ENCODE measurements at regions not wholly inside any gene's neighbourhood (a gene's known extent, or its start where the extent isn't known, plus 50 kb on each side); places are given as distances from the start of the nearest gene placed in this dataset.

GRCh38 chr2:2575870-2576386 is 244.9 kb upstream of the MYT1L start:
- Histone ChIP-seq H3K27me3 (no peaks in the 10 kb centered on the region), H3K4me1 (peaks cover 7% of the 10 kb centered on the region), H3K4me3 (no peak overlapping the region), H3K36me3 (replicated peaks in 1 of 2; ENCODE audit: insufficient read depth in 1 of 2, low read depth in 2 of 2) (no peaks in the 10 kb centered on the region), H3K9me3 (no peaks in the 10 kb centered on the region), H3K27ac (no peak overlapping the region)
- no peak for TF ChIP-seq POLR2A (IDR thresholded peaks at IDR 0.05)
- TF ChIP-seq CTCF (IDR thresholded peaks at IDR 0.05): no peak
- ATAC-seq: no peak
- DNase-seq: no peak
- WGBS, 2 donors: 83 to 93% methylated on average over 2 to 5 of the region's 5 CpGs
- intact Hi-C loops (cut with DNase I): no loop called here

- intact Hi-C loops (cut with DNase I): no loop called here
- Histone ChIP-seq H3K4me3 (no peak overlapping the region), H3K9me3 (no peaks in the 10 kb centered on the region), H3K36me3 (replicated peaks in 1 of 2; ENCODE audit: insufficient read depth in 1 of 2, low read depth in 2 of 2) (no peaks in the 10 kb centered on the region), H3K4me1 (peaks cover 7% of the 10 kb centered on the region), H3K27ac (no peak overlapping the region), H3K27me3 (no peaks in the 10 kb centered on the region)
- WGBS, 2 donors: 80 to 84% methylated on average over 10 of the region's 10 CpGs
- ATAC-seq (no peak), DNase-seq (no peak)
- TF ChIP-seq CTCF (IDR thresholded peaks at IDR 0.05): no peak
- TF ChIP-seq POLR2A (IDR thresholded peaks at IDR 0.05): no peak
These were observed 244.1 kb upstream of the MYT1L start for GRCh38 chr2:2575181-2575577.

GRCh38 chr2:2574401-2575180 is 243.5 kb upstream of the MYT1L start:
- no peak for ATAC-seq
- no peaks in the 10 kb centered on the region for H3K27me3 ChIP-seq
- intact Hi-C loops (cut with DNase I): no loop called here
- TF ChIP-seq CTCF (IDR thresholded peaks at IDR 0.05) (no peak), POLR2A (IDR thresholded peaks at IDR 0.05) (no peak)
- no peaks in the 10 kb centered on the region for H3K36me3 ChIP-seq (replicated peaks in 1 of 2; ENCODE audit: insufficient read depth in 1 of 2, low read depth in 2 of 2)
- H3K27ac ChIP-seq: no peak overlapping the region
- H3K4me1 ChIP-seq: peaks cover 7% of the 10 kb centered on the region
- 74 to 79% methylated on average over 13 to 15 of the region's 16 CpGs for WGBS, 2 donors
- H3K9me3 ChIP-seq: no peaks in the 10 kb centered on the region
- no peak overlapping the region for H3K4me3 ChIP-seq
- DNase-seq: no peak

GRCh38 chr2:2573658-2574293 is 242.7 kb upstream of the MYT1L start:
- Histone ChIP-seq H3K36me3 (replicated peaks in 1 of 2; ENCODE audit: insufficient read depth in 1 of 2, low read depth in 2 of 2) (no peaks in the 10 kb centered on the region), H3K9me3 (no peaks in the 10 kb centered on the region), H3K27ac (no peak overlapping the region), H3K4me1 (peaks cover 7% of the 10 kb centered on the region), H3K4me3 (no peak overlapping the region), H3K27me3 (no peaks in the 10 kb centered on the region)
- WGBS, 2 donors: 83 to 88% methylated on average over 15 of the region's 15 CpGs
- intact Hi-C loops (cut with DNase I): no loop called here
- no peak for TF ChIP-seq POLR2A (IDR thresholded peaks at IDR 0.05)
- TF ChIP-seq CTCF (IDR thresholded peaks at IDR 0.05): no peak
- DNase-seq: no peak
- ATAC-seq: no peak

Data from body of pancreas (tissue), 4 donors.